ENCODE measurements at regions not wholly inside any gene's neighbourhood (a gene's known extent, or its start where the extent isn't known, plus 50 kb on each side); places are given as distances from the start of the nearest gene placed in this dataset.

GRCh38 chr2:118431997-118432396, 343.7 kb downstream of the INSIG2 start:
- no peaks in the 10 kb centered on the region for H3K36me3 ChIP-seq (ENCODE audit: control insufficient read depth, low read length)
- no peaks in the 10 kb centered on the region for H3K4me1 ChIP-seq (ENCODE audit: control insufficient read depth, low read length)
- H3K27ac ChIP-seq (ENCODE audit: low read depth, low read length) = no peak overlapping the region
- no peaks in the 10 kb centered on the region for H4K20me1 ChIP-seq (ENCODE audit: control insufficient read depth, insufficient read depth, low read depth, low read length)
- no peak for TF ChIP-seq CTCF (IDR thresholded peaks at IDR 0.05; ENCODE audit: low read depth, low read length, poor library complexity, severe bottlenecking)
- no peak for TF ChIP-seq EZH2phosphoT487 (IDR thresholded peaks at IDR 0.05; ENCODE audit: borderline replicate concordance, low read length)
- no peaks in the 10 kb centered on the region for H3K27me3 ChIP-seq (ENCODE audit: control insufficient read depth, low read length)
- no peak overlapping the region for H3K4me2 ChIP-seq (ENCODE audit: low read length)
- H3K4me3 ChIP-seq (ENCODE audit: low read length) = no peak overlapping the region
- no peaks in the 10 kb centered on the region for H3K9me2 ChIP-seq (replicated peaks; ENCODE audit: control insufficient read depth, low read length)
- no peaks in the 10 kb centered on the region for H3F3A ChIP-seq (ENCODE audit: control insufficient read depth, insufficient read depth)
- no peaks in the 10 kb centered on the region for H3K79me2 ChIP-seq (ENCODE audit: control insufficient read depth, low read length)
- H3K9me3 ChIP-seq (ENCODE audit: control insufficient read depth, insufficient read depth, low read length) = no peaks in the 10 kb centered on the region

GRCh38 chr2:118431586-118431985, 343.3 kb downstream of the INSIG2 start:
- Histone ChIP-seq H3K4me2 (ENCODE audit: low read length) (no peak overlapping the region), H3K36me3 (ENCODE audit: control insufficient read depth, low read length) (no peaks in the 10 kb centered on the region)

GRCh38 chr2:118431165-118431517, 342.9 kb downstream of the INSIG2 start:
- H3K27me3 ChIP-seq (ENCODE audit: control insufficient read depth, low read length) = no peaks in the 10 kb centered on the region
- H3K4me3 ChIP-seq (ENCODE audit: low read length) = no peak overlapping the region
- H3F3A ChIP-seq (ENCODE audit: control insufficient read depth, insufficient read depth) = no peaks in the 10 kb centered on the region
- H3K36me3 ChIP-seq (ENCODE audit: control insufficient read depth, low read length) = no peaks in the 10 kb centered on the region
- TF ChIP-seq EZH2phosphoT487 (IDR thresholded peaks at IDR 0.05; ENCODE audit: borderline replicate concordance, low read length) (no peak), CTCF (IDR thresholded peaks at IDR 0.05; ENCODE audit: low read depth, low read length, poor library complexity, severe bottlenecking) (no peak)
- no peaks in the 10 kb centered on the region for H3K79me2 ChIP-seq (ENCODE audit: control insufficient read depth, low read length)
- H3K9me2 ChIP-seq (replicated peaks; ENCODE audit: control insufficient read depth, low read length) = no peaks in the 10 kb centered on the region
- H4K20me1 ChIP-seq (ENCODE audit: control insufficient read depth, insufficient read depth, low read depth, low read length) = no peaks in the 10 kb centered on the region
- no peaks in the 10 kb centered on the region for H3K4me1 ChIP-seq (ENCODE audit: control insufficient read depth, low read length)
- no peak overlapping the region for H3K27ac ChIP-seq (ENCODE audit: low read depth, low read length)
- H3K9me3 ChIP-seq (ENCODE audit: control insufficient read depth, insufficient read depth, low read length) = no peaks in the 10 kb centered on the region
- H3K4me2 ChIP-seq (ENCODE audit: low read length) = no peak overlapping the region

More at GRCh38 chr2:118431586-118431985, 343.3 kb downstream of the INSIG2 start:
- no peaks in the 10 kb centered on the region for H3K4me1 ChIP-seq (ENCODE audit: control insufficient read depth, low read length)
- no peaks in the 10 kb centered on the region for H3K9me3 ChIP-seq (ENCODE audit: control insufficient read depth, insufficient read depth, low read length)
- no peaks in the 10 kb centered on the region for H4K20me1 ChIP-seq (ENCODE audit: control insufficient read depth, insufficient read depth, low read depth, low read length)
- no peak overlapping the region for H3K27ac ChIP-seq (ENCODE audit: low read depth, low read length)
- H3F3A ChIP-seq (ENCODE audit: control insufficient read depth, insufficient read depth) = no peaks in the 10 kb centered on the region
- H3K9me2 ChIP-seq (replicated peaks; ENCODE audit: control insufficient read depth, low read length) = no peaks in the 10 kb centered on the region
- no peaks in the 10 kb centered on the region for H3K79me2 ChIP-seq (ENCODE audit: control insufficient read depth, low read length)
- no peaks in the 10 kb centered on the region for H3K27me3 ChIP-seq (ENCODE audit: control insufficient read depth, low read length)
- TF ChIP-seq CTCF (IDR thresholded peaks at IDR 0.05; ENCODE audit: low read depth, low read length, poor library complexity, severe bottlenecking) (no peak), EZH2phosphoT487 (IDR thresholded peaks at IDR 0.05; ENCODE audit: borderline replicate concordance, low read length) (no peak)
- H3K4me3 ChIP-seq (ENCODE audit: low read length) = no peak overlapping the region

Data from DOHH2 (cell line).